ENCODE measurements at regions not wholly inside any gene's neighbourhood (a gene's known extent, or its start where the extent isn't known, plus 50 kb on each side); places are given as distances from the start of the nearest gene placed in this dataset.
"Not testable (repeated sequence)": the region's sequence is repeated elsewhere in the genome, so short reads cannot be mapped to it uniquely, and the experiment has no call there.

DNA sequence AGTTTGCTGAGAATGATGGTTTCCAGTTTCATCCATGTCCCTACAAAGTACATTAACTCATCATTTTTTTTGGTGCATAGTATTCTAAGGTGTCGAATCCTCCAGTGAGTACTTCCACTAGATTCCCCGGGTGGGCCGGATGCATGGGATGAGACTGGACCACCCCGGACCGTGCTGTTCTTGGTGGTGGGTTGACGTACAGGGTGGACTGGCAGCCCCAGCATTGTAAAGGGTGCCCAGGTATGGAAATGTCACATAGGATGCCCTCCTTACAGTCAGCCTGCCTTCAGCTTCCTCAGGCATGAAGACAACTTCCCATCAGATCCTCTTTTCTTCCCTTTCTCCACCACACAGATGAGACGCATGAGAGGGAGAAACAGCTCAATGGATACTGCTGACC is 3916.1 kb upstream of the OR11H1 start:
- H3K4me1 ChIP-seq (ENCODE audit: insufficient read depth, low read length); DNase-seq; CTCF ChIA-PET: not testable (repeated sequence)

DNA sequence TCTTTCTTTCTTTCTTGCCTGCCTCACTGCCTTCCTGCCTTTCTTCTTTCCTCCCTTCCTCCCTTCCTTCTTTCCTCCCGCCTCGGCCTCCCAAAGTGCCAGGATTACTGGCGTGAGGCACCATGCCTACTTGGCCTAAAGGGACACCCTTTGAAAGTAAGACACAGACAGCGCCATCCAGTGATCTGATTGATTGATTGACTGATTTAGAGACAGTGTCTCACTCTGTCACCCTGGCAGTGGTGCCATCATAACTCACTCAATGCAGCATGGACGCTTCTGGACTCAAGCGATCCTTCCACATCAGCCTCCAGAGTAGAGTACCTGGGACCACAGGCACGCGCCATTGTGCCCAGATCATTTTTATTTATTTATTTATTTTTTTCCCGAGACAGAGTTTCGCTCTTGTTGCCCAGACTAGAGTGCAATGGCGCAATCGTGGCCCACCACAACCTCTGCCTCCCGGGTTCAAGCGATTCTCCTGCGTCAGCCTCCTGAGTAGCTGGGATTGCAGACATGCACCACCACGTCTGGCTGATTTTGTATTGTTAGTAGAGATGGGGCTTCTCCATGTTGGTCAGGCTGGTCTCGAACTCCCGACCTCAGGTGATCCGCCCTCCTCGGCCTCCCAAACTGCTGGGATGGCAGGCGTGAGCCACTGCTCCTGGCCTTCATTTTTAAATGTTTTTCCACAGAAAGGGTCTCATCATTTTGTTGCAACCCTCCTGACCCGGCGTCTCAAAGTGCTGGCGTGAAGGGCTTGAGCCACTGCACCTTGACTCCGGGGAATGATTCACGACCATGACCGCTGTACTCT is 3914.7 kb upstream of the OR11H1 start:
- intact Hi-C loops (cut with DNase I, micrococcal nuclease); H3K4me1 ChIP-seq (ENCODE audit: insufficient read depth, low read length); ATAC-seq (ENCODE audit: poor library complexity); DNase-seq; H3K36me3 ChIP-seq (ENCODE audit: insufficient read depth, low read length); H3K4me1 Mint-ChIP-seq (ENCODE audit: low read depth); H3K27ac ChIP-seq (ENCODE audit: low read depth in 1 of 2, low read length in 2 of 2); H3K27ac Mint-ChIP-seq; H3K4me3 ChIP-seq (ENCODE audit: low read length); POLR2A ChIA-PET; CTCF ChIA-PET; H3K27me3 ChIP-seq (ENCODE audit: control insufficient read depth in 1 of 2, insufficient read depth in 2 of 2, low read length in 2 of 2); H3K4me3 Mint-ChIP-seq; H3K27me3 Mint-ChIP-seq: not testable (repeated sequence)
- H3K36me3 Mint-ChIP-seq (ENCODE audit: low read depth): peaks cover 16% of the 10 kb centered on the region
- peaks cover 40% of the 10 kb centered on the region for H3K9me3 Mint-ChIP-seq
- H3K9me3 ChIP-seq (ENCODE audit: control insufficient read depth in 1 of 2, insufficient read depth in 1 of 2, low read length in 2 of 2): peaks cover 18 to 78% of the 10 kb centered on the region in 2 experiments

More for the DNA sequence above, 3916.1 kb upstream of the OR11H1 start:
- intact Hi-C loops (cut with DNase I, micrococcal nuclease); H3K4me3 ChIP-seq (ENCODE audit: low read length); POLR2A ChIA-PET; H3K36me3 ChIP-seq (ENCODE audit: insufficient read depth, low read length); H3K27me3 ChIP-seq (ENCODE audit: control insufficient read depth in 1 of 2, insufficient read depth in 2 of 2, low read length in 2 of 2); ATAC-seq (ENCODE audit: poor library complexity); H3K27me3 Mint-ChIP-seq; H3K27ac Mint-ChIP-seq; H3K4me1 Mint-ChIP-seq (ENCODE audit: low read depth); H3K27ac ChIP-seq (ENCODE audit: low read depth in 1 of 2, low read length in 2 of 2); H3K4me3 Mint-ChIP-seq: not testable (repeated sequence)
- peaks cover 37% of the 10 kb centered on the region for H3K9me3 Mint-ChIP-seq
- H3K36me3 Mint-ChIP-seq (ENCODE audit: low read depth): peaks cover 22% of the 10 kb centered on the region
- peaks cover 18 to 71% of the 10 kb centered on the region in 2 experiments for H3K9me3 ChIP-seq (ENCODE audit: control insufficient read depth in 1 of 2, insufficient read depth in 1 of 2, low read length in 2 of 2)

DNA sequence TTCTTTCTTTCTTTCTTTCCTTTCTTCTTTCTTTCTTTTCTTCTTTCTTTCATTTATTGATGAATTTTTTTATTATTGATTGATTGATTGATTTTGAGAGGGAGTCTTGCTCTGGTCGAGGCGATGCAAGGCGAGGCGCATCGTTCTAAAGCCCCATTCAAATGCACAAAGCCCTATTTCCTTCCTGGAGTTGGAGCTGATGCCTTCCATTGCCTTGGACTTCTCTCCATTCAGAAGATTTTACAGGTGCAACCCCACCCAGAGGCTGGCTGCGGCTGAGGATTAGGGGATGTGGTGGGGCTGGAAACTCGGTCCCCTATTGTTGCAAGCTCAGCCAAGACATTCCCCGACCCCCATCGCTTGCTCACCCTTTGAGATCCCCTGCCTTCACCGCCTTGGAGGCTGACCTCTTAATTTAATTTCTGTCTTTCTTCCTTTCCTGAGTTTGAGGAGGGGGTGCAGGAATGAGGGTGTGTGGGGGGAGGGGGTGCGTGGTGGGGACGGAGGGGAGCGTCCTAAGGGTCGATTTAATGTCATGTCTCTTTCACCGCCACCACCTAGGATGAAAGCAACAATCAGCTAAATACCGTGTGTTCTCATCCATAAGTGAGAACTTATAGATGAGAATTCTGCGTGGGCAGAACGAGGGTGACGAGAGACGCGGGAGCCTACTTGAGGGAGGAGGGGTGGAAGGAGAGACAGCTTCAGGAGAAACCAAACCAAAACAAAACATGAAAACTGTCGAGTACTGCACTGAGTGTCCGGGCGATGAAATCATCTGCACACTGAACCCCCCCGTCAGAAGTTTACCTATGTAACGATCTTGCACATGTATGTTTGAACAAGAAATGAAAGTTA is 3913.9 kb upstream of the OR11H1 start:
- DNase-seq (no peak), ATAC-seq (ENCODE audit: poor library complexity) (no peak)
- no peaks in the 10 kb centered on the region for H3K4me1 ChIP-seq (ENCODE audit: insufficient read depth, low read length)
- Mint-ChIP-seq H3K36me3 (ENCODE audit: low read depth) (peaks cover 20% of the 10 kb centered on the region), H3K4me1 (ENCODE audit: low read depth) (no peaks in the 10 kb centered on the region), H3K27ac (no peak overlapping the region), H3K27me3 (no peaks in the 10 kb centered on the region), H3K9me3 (peaks cover 41% of the 10 kb centered on the region), H3K4me3 (no peak overlapping the region)
- no peaks in the 10 kb centered on the region for H3K36me3 ChIP-seq (ENCODE audit: insufficient read depth, low read length)
- intact Hi-C loops (cut with DNase I, micrococcal nuclease): no loop called here
- H3K27me3 ChIP-seq (ENCODE audit: control insufficient read depth in 1 of 2, insufficient read depth in 2 of 2, low read length in 2 of 2): no peaks in the 10 kb centered on the region
- ChIA-PET POLR2A (no interaction called here), CTCF (no interaction called here)
- H3K27ac ChIP-seq (ENCODE audit: low read depth in 1 of 2, low read length in 2 of 2): no peak overlapping the region
- no peak overlapping the region for H3K4me3 ChIP-seq (ENCODE audit: low read length)
- TF ChIP-seq, protein P1, sequence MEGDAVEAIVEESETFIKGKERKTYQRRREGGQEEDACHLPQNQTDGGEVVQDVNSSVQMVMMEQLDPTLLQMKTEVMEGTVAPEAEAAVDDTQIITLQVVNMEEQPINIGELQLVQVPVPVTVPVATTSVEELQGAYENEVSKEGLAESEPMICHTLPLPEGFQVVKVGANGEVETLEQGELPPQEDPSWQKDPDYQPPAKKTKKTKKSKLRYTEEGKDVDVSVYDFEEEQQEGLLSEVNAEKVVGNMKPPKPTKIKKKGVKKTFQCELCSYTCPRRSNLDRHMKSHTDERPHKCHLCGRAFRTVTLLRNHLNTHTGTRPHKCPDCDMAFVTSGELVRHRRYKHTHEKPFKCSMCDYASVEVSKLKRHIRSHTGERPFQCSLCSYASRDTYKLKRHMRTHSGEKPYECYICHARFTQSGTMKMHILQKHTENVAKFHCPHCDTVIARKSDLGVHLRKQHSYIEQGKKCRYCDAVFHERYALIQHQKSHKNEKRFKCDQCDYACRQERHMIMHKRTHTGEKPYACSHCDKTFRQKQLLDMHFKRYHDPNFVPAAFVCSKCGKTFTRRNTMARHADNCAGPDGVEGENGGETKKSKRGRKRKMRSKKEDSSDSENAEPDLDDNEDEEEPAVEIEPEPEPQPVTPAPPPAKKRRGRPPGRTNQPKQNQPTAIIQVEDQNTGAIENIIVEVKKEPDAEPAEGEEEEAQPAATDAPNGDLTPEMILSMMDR (IDR thresholded peaks at IDR 0.05): no peak
- peaks cover 18 to 82% of the 10 kb centered on the region in 2 experiments for H3K9me3 ChIP-seq (ENCODE audit: control insufficient read depth in 1 of 2, insufficient read depth in 1 of 2, low read length in 2 of 2)

DNA sequence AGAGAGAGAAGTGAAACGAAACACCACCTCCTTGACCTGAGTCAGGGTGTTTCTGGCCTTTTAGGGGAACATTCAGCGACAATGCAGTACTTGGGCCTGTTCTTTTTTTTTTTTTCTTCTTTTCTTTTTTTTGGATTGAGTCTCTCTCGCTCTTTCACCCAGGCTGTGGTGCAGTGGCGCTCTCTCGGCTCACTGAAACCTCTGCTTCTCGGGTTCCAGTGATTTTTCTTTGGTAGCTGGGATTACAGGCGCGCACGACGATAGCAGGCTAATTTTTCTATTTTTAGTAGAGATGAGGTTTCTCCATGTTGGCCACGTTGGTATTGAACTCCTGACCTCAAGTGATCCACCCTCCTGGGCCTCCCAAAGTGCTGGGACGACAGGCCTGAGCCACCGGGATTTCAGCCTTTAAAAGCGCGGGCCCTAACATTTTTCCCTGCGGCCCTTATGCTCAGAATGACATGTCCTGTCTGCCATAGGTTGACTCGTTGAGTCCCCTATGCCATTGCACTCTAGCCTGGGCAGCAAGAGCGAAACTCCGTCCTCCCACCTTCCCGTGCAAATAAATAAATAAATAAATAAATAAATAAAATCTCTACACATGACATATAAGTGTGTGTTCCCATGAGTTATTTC is 3913.1 kb upstream of the OR11H1 start:
- Mint-ChIP-seq H3K9me3 (peaks cover 48% of the 10 kb centered on the region), H3K36me3 (ENCODE audit: low read depth) (peaks cover 28% of the 10 kb centered on the region)
- H3K36me3 ChIP-seq (ENCODE audit: insufficient read depth, low read length); H3K4me3 ChIP-seq (ENCODE audit: low read length); H3K27me3 Mint-ChIP-seq; H3K4me1 Mint-ChIP-seq (ENCODE audit: low read depth); H3K4me1 ChIP-seq (ENCODE audit: insufficient read depth, low read length); intact Hi-C loops (cut with DNase I, micrococcal nuclease); H3K27ac ChIP-seq (ENCODE audit: low read depth in 1 of 2, low read length in 2 of 2); CTCF ChIA-PET; H3K27ac Mint-ChIP-seq; DNase-seq; H3K27me3 ChIP-seq (ENCODE audit: control insufficient read depth in 1 of 2, insufficient read depth in 2 of 2, low read length in 2 of 2); H3K4me3 Mint-ChIP-seq; POLR2A ChIA-PET; ATAC-seq (ENCODE audit: poor library complexity): not testable (repeated sequence)
- peaks cover 18 to 86% of the 10 kb centered on the region in 2 experiments for H3K9me3 ChIP-seq (ENCODE audit: control insufficient read depth in 1 of 2, insufficient read depth in 1 of 2, low read length in 2 of 2)
